ENCODE measurements at regions not wholly inside any gene's neighbourhood (a gene's known extent, or its start where the extent isn't known, plus 50 kb on each side); places are given as distances from the start of the nearest gene placed in this dataset.

DNA sequence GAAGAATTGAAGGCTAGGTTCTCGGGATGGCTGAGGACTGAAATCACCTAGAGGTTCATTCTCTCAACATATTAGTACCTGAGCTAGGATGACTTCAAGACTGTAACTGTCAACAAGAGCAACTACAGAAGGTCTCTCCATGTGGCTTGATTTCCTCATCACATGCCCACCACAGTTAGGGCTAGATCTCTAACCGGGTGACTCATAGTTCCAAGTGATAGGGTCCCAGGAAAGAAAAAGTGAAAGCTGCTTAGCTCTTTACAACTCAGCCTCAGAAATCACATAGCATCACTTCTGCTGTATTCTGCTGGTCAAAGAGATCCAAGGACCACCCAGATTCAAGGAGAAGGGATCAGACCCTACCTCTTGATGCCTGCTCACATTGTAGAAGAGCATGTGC, 165.4 kb upstream of the AGTR1 start:
- H3K27ac ChIP-seq (ENCODE audit: low read length) = no peak overlapping the region
- H3K9ac ChIP-seq (ENCODE audit: low read length) = no peak overlapping the region
- no peaks in the 10 kb centered on the region for H3K9me2 ChIP-seq (ENCODE audit: insufficient read depth, low read length)
- H3K79me2 ChIP-seq (replicated peaks; ENCODE audit: insufficient read depth, low read length) = no peaks in the 10 kb centered on the region
- H3K4me3 ChIP-seq (ENCODE audit: low read length) = no peak overlapping the region
- no peaks in the 10 kb centered on the region for H3K9me3 ChIP-seq (ENCODE audit: low read length)
- H3K4me2 ChIP-seq (ENCODE audit: low read length) = no peak overlapping the region
- no peaks in the 10 kb centered on the region for H4K20me1 ChIP-seq (ENCODE audit: insufficient read depth)
- TF ChIP-seq POLR2AphosphoS5 (IDR thresholded peaks at IDR 0.05) = no peak
- H2AFZ ChIP-seq (ENCODE audit: low read depth, low read length) = no peak overlapping the region
- H3K36me3 ChIP-seq (ENCODE audit: insufficient read depth, low read length) = no peaks in the 10 kb centered on the region
- no peaks in the 10 kb centered on the region for H3F3A ChIP-seq (ENCODE audit: insufficient read depth, low read length, poor library complexity, severe bottlenecking)
- H3K27me3 ChIP-seq (ENCODE audit: insufficient read depth, low read depth, low read length) = no peaks in the 10 kb centered on the region

GRCh38 chr3:148532774-148533173, 164.9 kb upstream of the AGTR1 start:
- no peak overlapping the region for H3K4me2 ChIP-seq (ENCODE audit: low read length)
- no peaks in the 10 kb centered on the region for H3K36me3 ChIP-seq (ENCODE audit: insufficient read depth, low read length)
- no peaks in the 10 kb centered on the region for H3K79me2 ChIP-seq (replicated peaks; ENCODE audit: insufficient read depth, low read length)
- no peak overlapping the region for H3K27ac ChIP-seq (ENCODE audit: low read length)
- no peak for TF ChIP-seq RAD21 (conservative IDR thresholded peaks at IDR 0.05)
- TF ChIP-seq POLR2AphosphoS5 (IDR thresholded peaks at IDR 0.05) = no peak
- no peak for TF ChIP-seq MXI1 (conservative IDR thresholded peaks at IDR 0.05; ENCODE audit: poor library complexity, severe bottlenecking)
- TF ChIP-seq CTCF (IDR thresholded peaks at IDR 0.05; ENCODE audit: poor library complexity, severe bottlenecking) = no peak
- no peak for TF ChIP-seq EP300 (conservative IDR thresholded peaks at IDR 0.05; ENCODE audit: poor library complexity, severe bottlenecking)
- TF ChIP-seq EZH2 (IDR thresholded peaks at IDR 0.05; ENCODE audit: borderline replicate concordance, insufficient read depth, low read length, poor library complexity, severe bottlenecking) = no peak
- H4K20me1 ChIP-seq (ENCODE audit: insufficient read depth) = no peaks in the 10 kb centered on the region
- H2AFZ ChIP-seq (ENCODE audit: low read depth, low read length) = no peak overlapping the region
- H3K9me2 ChIP-seq (ENCODE audit: insufficient read depth, low read length) = no peaks in the 10 kb centered on the region
- H3K9ac ChIP-seq (ENCODE audit: low read length) = no peak overlapping the region
- no peaks in the 10 kb centered on the region for H3K27me3 ChIP-seq (ENCODE audit: insufficient read depth, low read depth, low read length)
- no peaks in the 10 kb centered on the region for H3F3A ChIP-seq (ENCODE audit: insufficient read depth, low read length, poor library complexity, severe bottlenecking)
- H3K4me3 ChIP-seq (ENCODE audit: low read length) = no peak overlapping the region
- H3K9me3 ChIP-seq (ENCODE audit: low read length) = no peaks in the 10 kb centered on the region

GRCh38 chr3:148534089-148534988, 163.4 kb upstream of the AGTR1 start:
- Histone ChIP-seq H3K27ac (ENCODE audit: low read length) (no peak overlapping the region), H3K4me2 (ENCODE audit: low read length) (no peak overlapping the region), H3K4me3 (ENCODE audit: low read length) (no peak overlapping the region), H2AFZ (ENCODE audit: low read depth, low read length) (no peak overlapping the region), H3K9ac (ENCODE audit: low read length) (no peak overlapping the region), H3K27me3 (ENCODE audit: insufficient read depth, low read depth, low read length) (no peaks in the 10 kb centered on the region), H3K79me2 (replicated peaks; ENCODE audit: insufficient read depth, low read length) (no peaks in the 10 kb centered on the region), H3F3A (ENCODE audit: insufficient read depth, low read length, poor library complexity, severe bottlenecking) (no peaks in the 10 kb centered on the region), H3K9me2 (ENCODE audit: insufficient read depth, low read length) (no peaks in the 10 kb centered on the region), H3K9me3 (ENCODE audit: low read length) (no peaks in the 10 kb centered on the region), H3K36me3 (ENCODE audit: insufficient read depth, low read length) (no peaks in the 10 kb centered on the region), H4K20me1 (ENCODE audit: insufficient read depth) (no peaks in the 10 kb centered on the region)
- TF ChIP-seq MXI1 (conservative IDR thresholded peaks at IDR 0.05; ENCODE audit: poor library complexity, severe bottlenecking) (no peak), CTCF (IDR thresholded peaks at IDR 0.05; ENCODE audit: poor library complexity, severe bottlenecking) (no peak), EP300 (conservative IDR thresholded peaks at IDR 0.05; ENCODE audit: poor library complexity, severe bottlenecking) (no peak), RAD21 (conservative IDR thresholded peaks at IDR 0.05) (no peak), SMC3 (conservative IDR thresholded peaks at IDR 0.05; ENCODE audit: poor library complexity) (no peak), POLR2AphosphoS5 (IDR thresholded peaks at IDR 0.05) (no peak), TAF1 (IDR thresholded peaks at IDR 0.05; ENCODE audit: low read depth) (no peak), EZH2 (IDR thresholded peaks at IDR 0.05; ENCODE audit: borderline replicate concordance, insufficient read depth, low read length, poor library complexity, severe bottlenecking) (no peak)
- TF ChIP-seq, protein P1, sequence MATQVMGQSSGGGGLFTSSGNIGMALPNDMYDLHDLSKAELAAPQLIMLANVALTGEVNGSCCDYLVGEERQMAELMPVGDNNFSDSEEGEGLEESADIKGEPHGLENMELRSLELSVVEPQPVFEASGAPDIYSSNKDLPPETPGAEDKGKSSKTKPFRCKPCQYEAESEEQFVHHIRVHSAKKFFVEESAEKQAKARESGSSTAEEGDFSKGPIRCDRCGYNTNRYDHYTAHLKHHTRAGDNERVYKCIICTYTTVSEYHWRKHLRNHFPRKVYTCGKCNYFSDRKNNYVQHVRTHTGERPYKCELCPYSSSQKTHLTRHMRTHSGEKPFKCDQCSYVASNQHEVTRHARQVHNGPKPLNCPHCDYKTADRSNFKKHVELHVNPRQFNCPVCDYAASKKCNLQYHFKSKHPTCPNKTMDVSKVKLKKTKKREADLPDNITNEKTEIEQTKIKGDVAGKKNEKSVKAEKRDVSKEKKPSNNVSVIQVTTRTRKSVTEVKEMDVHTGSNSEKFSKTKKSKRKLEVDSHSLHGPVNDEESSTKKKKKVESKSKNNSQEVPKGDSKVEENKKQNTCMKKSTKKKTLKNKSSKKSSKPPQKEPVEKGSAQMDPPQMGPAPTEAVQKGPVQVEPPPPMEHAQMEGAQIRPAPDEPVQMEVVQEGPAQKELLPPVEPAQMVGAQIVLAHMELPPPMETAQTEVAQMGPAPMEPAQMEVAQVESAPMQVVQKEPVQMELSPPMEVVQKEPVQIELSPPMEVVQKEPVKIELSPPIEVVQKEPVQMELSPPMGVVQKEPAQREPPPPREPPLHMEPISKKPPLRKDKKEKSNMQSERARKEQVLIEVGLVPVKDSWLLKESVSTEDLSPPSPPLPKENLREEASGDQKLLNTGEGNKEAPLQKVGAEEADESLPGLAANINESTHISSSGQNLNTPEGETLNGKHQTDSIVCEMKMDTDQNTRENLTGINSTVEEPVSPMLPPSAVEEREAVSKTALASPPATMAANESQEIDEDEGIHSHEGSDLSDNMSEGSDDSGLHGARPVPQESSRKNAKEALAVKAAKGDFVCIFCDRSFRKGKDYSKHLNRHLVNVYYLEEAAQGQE (IDR thresholded peaks at IDR 0.05; ENCODE audit: borderline replicate concordance) = no peak
